ENCODE measurements at regions not wholly inside any gene's neighbourhood (a gene's known extent, or its start where the extent isn't known, plus 50 kb on each side); places are given as distances from the start of the nearest gene placed in this dataset.

DNA sequence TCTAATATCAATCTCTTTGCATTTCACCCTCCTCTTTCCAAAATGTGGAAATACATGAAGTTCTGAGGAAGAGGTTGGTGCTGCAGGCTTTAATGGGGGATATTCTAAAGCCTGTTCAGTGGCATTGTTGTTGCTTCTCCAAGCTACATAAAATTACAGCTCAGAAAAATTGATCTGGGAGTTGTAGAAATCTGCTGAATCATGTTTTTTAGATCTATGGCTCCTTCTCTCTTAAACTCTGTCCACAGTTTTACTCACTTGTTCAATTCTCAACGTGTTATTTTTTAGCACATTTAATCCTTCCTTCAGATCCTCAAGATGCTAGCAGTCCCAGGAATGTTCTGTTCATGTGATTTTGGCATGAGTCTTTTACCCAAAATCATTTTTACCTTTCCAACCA, 949.5 kb upstream of the ADGRL3 start:
- TF ChIP-seq POLR2A (IDR thresholded peaks at IDR 0.05), result no peak
- TF ChIP-seq, protein P1, sequence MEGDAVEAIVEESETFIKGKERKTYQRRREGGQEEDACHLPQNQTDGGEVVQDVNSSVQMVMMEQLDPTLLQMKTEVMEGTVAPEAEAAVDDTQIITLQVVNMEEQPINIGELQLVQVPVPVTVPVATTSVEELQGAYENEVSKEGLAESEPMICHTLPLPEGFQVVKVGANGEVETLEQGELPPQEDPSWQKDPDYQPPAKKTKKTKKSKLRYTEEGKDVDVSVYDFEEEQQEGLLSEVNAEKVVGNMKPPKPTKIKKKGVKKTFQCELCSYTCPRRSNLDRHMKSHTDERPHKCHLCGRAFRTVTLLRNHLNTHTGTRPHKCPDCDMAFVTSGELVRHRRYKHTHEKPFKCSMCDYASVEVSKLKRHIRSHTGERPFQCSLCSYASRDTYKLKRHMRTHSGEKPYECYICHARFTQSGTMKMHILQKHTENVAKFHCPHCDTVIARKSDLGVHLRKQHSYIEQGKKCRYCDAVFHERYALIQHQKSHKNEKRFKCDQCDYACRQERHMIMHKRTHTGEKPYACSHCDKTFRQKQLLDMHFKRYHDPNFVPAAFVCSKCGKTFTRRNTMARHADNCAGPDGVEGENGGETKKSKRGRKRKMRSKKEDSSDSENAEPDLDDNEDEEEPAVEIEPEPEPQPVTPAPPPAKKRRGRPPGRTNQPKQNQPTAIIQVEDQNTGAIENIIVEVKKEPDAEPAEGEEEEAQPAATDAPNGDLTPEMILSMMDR (IDR thresholded peaks at IDR 0.05), result no peak
